Adrenal gland (tissue), 9 donors: ENCODE measurements at regions not wholly inside any gene's neighbourhood (a gene's known extent, or its start where the extent isn't known, plus 50 kb on each side); places are given as distances from the start of the nearest gene placed in this dataset.

ENCODE experiments used
- DNase-seq, 7 donors: peaks; one replicate each; pipeline ENCODE4 v3.0.0-alpha.2; 2019 to 2020
- H3K27ac ChIP-seq, 5 donors: fragments of 200-600 bp; sonication (generic) in 4 of 5; 1 replicate in 3 of 5; 2 replicates in 2 of 5; pipeline versions ENCODE4 v1.5.1 to v1.8.0; 2016 to 2020; ENCODE audit warnings: mild to moderate bottlenecking in 1 of 5
- H3K27me3 ChIP-seq: fragments of 200-600 bp; 2 replicates; pipeline ENCODE4 v1.8.0; 2021
- H3K36me3 ChIP-seq, 2 donors: fragments of 200-600 bp; replicated peaks in 1 of 2; 1 replicate in 1 of 2; 2 replicates in 1 of 2; pipeline versions ENCODE4 v1.5.1 to v1.8.0; 2018 to 2022
- H3K4me1 ChIP-seq, 2 donors: fragments of 200-600 bp; replicated peaks in 1 of 2; 1 replicate in 1 of 2; 2 replicates in 1 of 2; pipeline versions ENCODE4 v1.5.1 to v1.8.0; 2018 to 2021
- H3K4me3 ChIP-seq, 4 donors: fragments of 200-600 bp; sonication (generic) in 3 of 4; one replicate each; pipeline ENCODE4 v1.5.1; 2016 to 2018
- H3K9me3 ChIP-seq, 3 donors: fragments of 200-600 bp; sonication (generic) in 1 of 3; replicated peaks in 1 of 3; 1 replicate in 2 of 3; 2 replicates in 1 of 3; pipeline versions ENCODE4 v1.5.1 to v1.8.0; 2016 to 2021
- POLR2A ChIP-seq, 2 donors: fragments of 450-650 bp; IDR thresholded peaks; one replicate each; pipeline ENCODE4 v1.6.1; 2017; ENCODE audit warnings: antibody characterized with exemption in 2 of 2, mild to moderate bottlenecking in 2 of 2, moderate library complexity in 1 of 2
- WGBS, 4 donors: extraction: QIAGEN DNeasy Blood & Tissue Kit in 2 of 4; methylation state at CpG; one replicate each; pipeline versions ENCODE4 v1.1.5 to v1.1.7; 2013 to 2017; 5-methylcytosine and 5-hydroxymethylcytosine counted together
- intact Hi-C, 2 donors: fragments of 100-400 bp; cut with DNase I; formaldehyde crosslinking; loops; one replicate each; pipeline versions ENCODE4 v1.14.1 to v1.15.0; 2022 to 2023
- TF ChIP-seq, protein P1 (sequence below), 6 experiments: fragments of 450-650 bp in 4 of 6; fragments of 200-600 bp in 2 of 6; sonication (generic) in 1 of 6; IDR thresholded peaks; 1 replicate in 5 of 6; 2 replicates in 1 of 6; pipeline versions ENCODE4 v1.5.1 to v1.8.0; 2016 to 2021; ENCODE audit warnings: antibody characterized with exemption in 6 of 6, mild to moderate bottlenecking in 2 of 6, moderate library complexity in 1 of 6
- donor health status: healthy with polysubstance abuse.
- donor health status: Bipolar disorder and iron deficiency.
- donor health status: DM: yes; HTN: yes; CAD: no.
- donor health status: DM: no; HTN: no; CAD: no.
- donor health status: DM: no; HTN: no; CAD: no.

DNA sequence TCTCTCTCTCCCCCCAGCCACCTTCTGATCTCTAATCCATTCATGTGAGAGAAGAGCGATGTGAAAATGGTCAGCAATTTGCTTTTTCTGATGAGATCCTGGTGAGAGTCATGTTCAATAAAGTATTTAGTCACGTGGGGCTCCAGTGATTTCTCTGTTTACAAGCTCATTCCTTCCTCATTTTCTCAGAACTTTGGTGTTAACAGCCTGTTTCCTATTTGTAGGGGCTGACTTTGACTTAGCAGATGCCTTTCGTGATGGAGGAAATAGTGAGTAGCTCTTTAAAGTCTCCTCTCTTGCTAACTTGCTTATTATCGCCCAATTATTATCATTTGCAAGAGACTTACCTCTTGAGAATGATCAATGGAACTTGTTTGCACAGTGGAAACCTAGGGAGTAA is 72.6 kb upstream of the CD99 start:
- 52 to 59% (median 55%) methylated on average over 4 of the region's 4 CpGs for WGBS, 4 donors
- TF ChIP-seq, protein P1, sequence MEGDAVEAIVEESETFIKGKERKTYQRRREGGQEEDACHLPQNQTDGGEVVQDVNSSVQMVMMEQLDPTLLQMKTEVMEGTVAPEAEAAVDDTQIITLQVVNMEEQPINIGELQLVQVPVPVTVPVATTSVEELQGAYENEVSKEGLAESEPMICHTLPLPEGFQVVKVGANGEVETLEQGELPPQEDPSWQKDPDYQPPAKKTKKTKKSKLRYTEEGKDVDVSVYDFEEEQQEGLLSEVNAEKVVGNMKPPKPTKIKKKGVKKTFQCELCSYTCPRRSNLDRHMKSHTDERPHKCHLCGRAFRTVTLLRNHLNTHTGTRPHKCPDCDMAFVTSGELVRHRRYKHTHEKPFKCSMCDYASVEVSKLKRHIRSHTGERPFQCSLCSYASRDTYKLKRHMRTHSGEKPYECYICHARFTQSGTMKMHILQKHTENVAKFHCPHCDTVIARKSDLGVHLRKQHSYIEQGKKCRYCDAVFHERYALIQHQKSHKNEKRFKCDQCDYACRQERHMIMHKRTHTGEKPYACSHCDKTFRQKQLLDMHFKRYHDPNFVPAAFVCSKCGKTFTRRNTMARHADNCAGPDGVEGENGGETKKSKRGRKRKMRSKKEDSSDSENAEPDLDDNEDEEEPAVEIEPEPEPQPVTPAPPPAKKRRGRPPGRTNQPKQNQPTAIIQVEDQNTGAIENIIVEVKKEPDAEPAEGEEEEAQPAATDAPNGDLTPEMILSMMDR (IDR thresholded peaks at IDR 0.05), result no peak
- no peaks in the 10 kb centered on the region for H3K4me1 ChIP-seq
- no peak overlapping the region for H3K4me3 ChIP-seq
- no peaks in the 10 kb centered on the region for H3K9me3 ChIP-seq
- no peak overlapping the region for H3K27ac ChIP-seq
- no peaks in the 10 kb centered on the region for H3K27me3 ChIP-seq
- peaks cover 0 to 4% of the 10 kb centered on the region in 2 donors for H3K36me3 ChIP-seq
- DNase-seq, result no peak
- intact Hi-C loops, result no loop called here

DNA sequence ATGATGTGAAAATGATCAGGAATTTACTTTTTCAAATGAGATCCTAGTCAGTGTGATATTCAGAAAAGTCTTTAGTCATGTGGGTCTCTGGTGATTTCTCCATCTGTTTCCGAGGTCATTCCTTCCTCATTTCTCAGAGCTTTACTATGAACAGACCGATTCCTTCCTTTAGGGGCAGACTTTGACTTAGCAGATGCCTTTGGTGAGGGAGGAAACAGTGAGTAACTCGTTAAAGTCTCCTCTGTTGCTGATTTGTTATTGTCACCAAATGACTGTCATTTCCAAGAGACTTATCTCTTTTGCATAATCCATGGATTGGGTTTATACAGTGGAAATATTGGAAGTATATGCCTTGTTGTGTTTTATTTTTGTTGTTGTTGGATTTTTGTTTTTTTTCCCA is 76.2 kb upstream of the CD99 start:
- peaks cover 0 to 4% of the 10 kb centered on the region in 2 donors for H3K36me3 ChIP-seq
- DNase-seq, result peak in 1 of 7 donors; percentile 22
- H3K27ac ChIP-seq, result peak overlapping the region in 2 of 5 donors; percentile 27 to 72
- intact Hi-C loops, result no loop called here
- no peaks in the 10 kb centered on the region for H3K27me3 ChIP-seq
- TF ChIP-seq, protein P1 (IDR thresholded peaks at IDR 0.05), result peak in 5 of 6 experiments; percentile 12 to 44 (median 34)
- no peak for TF ChIP-seq POLR2A (IDR thresholded peaks at IDR 0.05)
- WGBS, 4 donors, result 13 to 20% (median 17%) methylated on average over 3 of the region's 3 CpGs
- H3K9me3 ChIP-seq, result no peaks in the 10 kb centered on the region
- no peak overlapping the region for H3K4me3 ChIP-seq
- no peaks in the 10 kb centered on the region for H3K4me1 ChIP-seq

DNA sequence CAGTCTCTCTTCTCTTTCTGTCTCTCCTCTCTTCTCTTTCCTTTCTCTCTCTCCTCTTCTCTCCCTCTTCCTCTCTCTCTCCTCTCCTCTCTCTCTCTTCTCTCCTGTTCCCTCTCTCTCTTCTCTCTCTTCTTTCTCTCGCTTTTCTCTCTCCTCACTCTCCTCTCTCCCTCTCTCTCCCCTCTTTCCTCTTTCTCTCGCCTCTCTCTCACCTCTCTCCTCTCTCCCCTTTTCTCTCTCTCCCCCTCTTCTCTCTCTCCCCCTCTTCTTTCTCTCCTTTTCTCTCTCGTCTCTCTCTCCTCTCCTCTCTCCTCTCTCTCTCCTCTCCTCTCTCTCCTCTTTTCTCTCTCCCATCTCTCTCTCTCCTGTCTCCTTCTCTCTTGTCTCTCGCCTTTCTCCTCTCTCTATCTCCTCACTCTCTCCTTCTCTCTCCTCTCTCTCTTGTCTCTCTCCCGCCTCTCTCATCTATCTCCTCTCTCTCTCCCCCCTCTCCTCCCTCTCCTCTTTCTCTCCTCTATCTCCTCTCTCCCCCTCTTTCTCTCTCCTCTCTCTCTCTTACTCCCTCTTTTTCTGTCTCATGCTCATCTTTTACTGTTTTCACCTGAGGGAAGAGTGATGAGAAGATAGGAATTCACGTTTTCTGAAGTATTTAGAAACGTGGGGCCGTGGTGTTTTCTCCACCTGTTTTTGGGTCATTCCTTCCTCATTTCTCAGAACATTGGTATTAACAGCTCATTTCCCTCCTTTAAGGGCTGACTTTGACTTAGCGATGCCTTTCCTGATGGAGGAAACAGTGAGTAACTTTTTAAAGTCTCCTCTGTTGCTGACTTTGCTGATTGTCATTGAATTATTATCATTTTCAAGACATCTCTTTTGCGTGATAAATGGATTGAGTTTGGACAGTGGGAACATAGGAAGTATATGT is 80.6 kb upstream of the CD99 start:
- H3K4me3 ChIP-seq, result peak overlapping the region in 1 of 4 donors; percentile 71
- intact Hi-C loops, result no loop called here
- 35 to 40% (median 37%) methylated on average over 10 of the region's 10 CpGs for WGBS, 4 donors
- no peaks in the 10 kb centered on the region for H3K36me3 ChIP-seq
- TF ChIP-seq, protein P1 (IDR thresholded peaks at IDR 0.05), result peak in 2 of 6 experiments; percentile 1 to 16
- TF ChIP-seq POLR2A (IDR thresholded peaks at IDR 0.05), result no peak
- no peak overlapping the region for H3K27ac ChIP-seq
- no peaks in the 10 kb centered on the region for H3K4me1 ChIP-seq
- no peaks in the 10 kb centered on the region for H3K9me3 ChIP-seq
- H3K27me3 ChIP-seq, result no peaks in the 10 kb centered on the region
- no peak for DNase-seq

DNA sequence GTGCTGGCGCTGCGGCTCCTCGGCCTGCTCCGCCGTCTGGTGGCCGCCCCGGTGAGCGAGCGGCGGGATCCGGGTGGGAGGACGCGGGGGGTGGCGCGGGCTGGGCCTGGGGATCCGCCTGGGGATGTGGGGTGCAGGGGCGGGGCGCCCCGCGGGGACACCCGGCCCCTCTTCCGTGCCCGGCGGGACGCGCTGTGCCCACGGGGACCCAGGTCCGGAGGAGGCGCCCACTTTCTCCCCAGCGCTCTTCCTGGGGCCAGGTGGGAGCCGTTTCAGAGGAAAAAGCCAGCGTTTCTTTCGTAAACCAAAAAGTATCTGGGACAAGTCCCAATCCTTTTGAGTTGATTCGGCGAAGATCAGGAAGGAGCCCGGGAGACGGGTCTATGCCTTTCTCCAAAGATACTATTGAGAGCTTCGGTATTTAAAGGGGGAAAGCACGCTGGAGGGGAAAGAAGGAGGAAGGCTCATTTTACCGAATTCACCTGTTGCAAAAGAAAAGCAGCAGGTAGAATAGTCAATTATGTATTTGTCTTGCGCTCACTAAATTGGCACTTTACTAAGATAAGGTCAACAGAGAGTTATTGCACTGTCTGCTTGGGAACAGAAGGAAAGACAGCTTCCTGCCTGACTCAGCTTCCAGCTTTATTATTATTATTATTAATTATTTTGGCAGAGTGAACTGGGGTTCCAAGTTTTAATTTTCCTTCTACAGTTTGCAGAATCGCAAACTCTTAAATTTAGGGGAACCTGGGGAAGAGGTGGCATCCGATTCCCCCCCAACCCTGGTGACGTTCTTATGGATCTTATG is 81.5 kb upstream of the CD99 start:
- no peaks in the 10 kb centered on the region for H3K36me3 ChIP-seq
- WGBS, 4 donors, result 0 to 2% (median 1%) methylated on average over 16 to 44 of the region's 44 CpGs

More for the DNA sequence above, 81.5 kb upstream of the CD99 start:
- Histone ChIP-seq H3K9me3 (no peaks in the 10 kb centered on the region), H3K4me3 (peak overlapping the region in 3 of 4 donors; percentile 42 to 71 (median 68)), H3K27ac (peak overlapping the region; percentile 25 to 87 (median 64)), H3K27me3 (no peaks in the 10 kb centered on the region), H3K4me1 (no peaks in the 10 kb centered on the region)
- intact Hi-C loops, result loop anchor here in 1 of 2 donors (10.0 kb wide), 1 partner anchor 965 kb away; no protein-coding TSS in a partner anchor
- DNase-seq, result peak in 1 of 7 donors; percentile 8
- TF ChIP-seq, protein P1 (IDR thresholded peaks at IDR 0.05), result no peak
- TF ChIP-seq POLR2A (IDR thresholded peaks at IDR 0.05), result no peak
